Muscle of arm (tissue), 1 donor: ENCODE measurements at regions not wholly inside any gene's neighbourhood (a gene's known extent, or its start where the extent isn't known, plus 50 kb on each side); places are given as distances from the start of the nearest gene placed in this dataset.

Source experiments
- DNase-seq: peaks from one replicate; pipeline ENCODE4 v3.0.0-alpha.2; 2013

GRCh38 chr6:1482381-1483166, 93.2 kb downstream of the FOXF2 start:
- DNase-seq, result no peak

GRCh38 chr6:1485678-1486077, 96.3 kb downstream of the FOXF2 start:
- no peak for DNase-seq

DNA sequence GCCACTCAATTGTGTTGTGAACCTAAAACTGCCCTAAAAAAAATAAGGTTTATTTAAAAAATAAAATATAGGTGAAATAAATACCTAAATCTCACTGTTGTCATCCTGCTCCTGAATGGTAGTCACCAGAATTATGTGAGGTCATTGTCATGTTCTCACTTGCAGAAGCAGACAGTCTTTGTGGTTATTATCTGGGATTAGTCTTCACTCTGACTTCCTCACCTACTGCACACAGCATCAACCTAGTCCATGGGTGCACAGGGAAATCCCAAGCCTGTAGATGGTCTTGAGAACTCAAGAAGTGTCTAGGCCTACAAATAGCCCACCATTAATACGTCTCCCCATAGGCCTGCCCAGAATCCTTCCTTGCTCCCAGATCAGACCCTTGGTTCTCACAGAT, 97.0 kb downstream of the FOXF2 start:
- DNase-seq, result no peak

DNA sequence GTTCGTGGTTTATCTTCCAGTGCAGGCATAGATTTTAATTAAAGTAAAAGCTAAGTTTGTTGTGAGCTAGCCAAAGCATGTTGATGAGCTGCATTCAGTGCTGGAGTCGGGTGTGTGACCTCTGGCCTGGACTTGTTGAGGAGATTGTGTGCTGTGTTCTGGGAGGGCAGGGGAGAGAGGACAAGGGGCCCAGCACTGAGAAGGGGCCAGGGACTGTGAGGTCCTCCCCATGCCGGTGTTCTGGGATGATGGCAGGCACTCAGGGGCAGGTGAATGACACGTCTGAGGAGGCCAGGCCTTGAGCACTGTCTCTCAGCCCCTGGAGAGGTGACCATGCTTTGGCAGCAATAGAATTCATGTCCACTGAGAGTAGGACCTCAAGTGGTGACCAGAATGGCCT, 97.9 kb downstream of the FOXF2 start:
- no peak for DNase-seq

DNA sequence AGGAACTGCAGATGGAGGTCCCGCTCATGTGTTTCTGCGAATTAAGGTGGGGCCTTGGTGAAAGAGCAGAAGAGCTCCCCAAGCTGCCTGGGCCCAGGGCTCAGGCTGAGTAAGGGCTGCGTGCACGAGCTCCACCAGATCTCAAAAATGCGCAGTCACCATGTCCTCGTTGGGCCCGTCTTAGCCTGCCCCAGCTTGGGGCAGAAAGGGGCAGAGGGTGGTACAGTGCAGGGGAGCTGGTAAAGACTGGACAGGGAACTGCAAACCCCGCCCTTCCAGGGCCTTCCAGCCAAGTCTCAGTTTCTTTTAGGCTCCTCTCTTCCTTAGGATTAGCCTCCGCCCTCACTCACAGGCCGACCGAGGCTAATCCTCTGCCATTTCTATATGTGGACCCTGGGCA, 101.6 kb downstream of the FOXF2 start:
- DNase-seq, result no peak

GRCh38 chr6:1491591-1492319, 102.4 kb downstream of the FOXF2 start:
- DNase-seq, result peak; percentile 46

DNA sequence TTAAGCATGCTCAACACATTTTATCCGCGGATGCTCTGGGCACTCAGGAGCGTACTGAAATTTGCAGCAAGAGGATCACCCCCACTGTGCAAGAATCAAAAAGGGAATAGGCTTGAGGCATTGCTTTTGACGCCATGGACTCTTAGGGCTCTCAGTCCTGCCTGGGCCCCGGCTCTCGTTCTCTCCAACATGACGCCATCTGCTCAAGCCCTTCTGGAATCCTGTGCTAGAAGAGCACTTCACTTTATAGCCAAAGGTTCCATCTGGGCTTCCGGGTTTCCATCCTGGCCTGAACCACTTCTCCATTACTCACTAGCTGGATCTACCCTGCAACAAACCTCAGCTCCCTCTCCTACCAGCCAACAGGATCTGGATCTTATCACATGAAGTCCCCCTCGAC, 105.3 kb downstream of the FOXF2 start:
- DNase-seq, result no peak

- no peak for DNase-seq
Measured at GRCh38 chr6:1495344-1495743, 106.0 kb downstream of the FOXF2 start.

GRCh38 chr6:1496092-1496491, 106.7 kb downstream of the FOXF2 start:
- no peak for DNase-seq

GRCh38 chr6:1496836-1497760, 107.7 kb downstream of the FOXF2 start:
- no peak for DNase-seq

DNA sequence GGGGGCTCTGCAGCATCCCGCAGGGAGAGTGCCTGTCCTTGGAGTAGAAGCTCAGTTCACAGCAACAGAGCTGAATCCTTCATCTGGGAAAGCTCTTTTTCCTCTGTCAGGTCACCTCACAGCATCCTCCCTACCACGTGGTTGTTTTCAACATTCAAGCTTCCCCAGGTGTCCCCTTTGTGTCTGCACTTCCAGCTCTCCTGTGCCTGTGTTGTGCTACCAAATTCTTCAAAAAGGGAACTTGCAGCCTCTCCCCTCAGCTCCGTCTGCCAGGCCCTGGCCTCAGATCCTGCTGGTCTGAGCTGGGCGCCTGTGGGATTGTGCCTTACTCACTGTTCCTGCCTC, 108.4 kb downstream of the FOXF2 start:
- no peak for DNase-seq

DNA sequence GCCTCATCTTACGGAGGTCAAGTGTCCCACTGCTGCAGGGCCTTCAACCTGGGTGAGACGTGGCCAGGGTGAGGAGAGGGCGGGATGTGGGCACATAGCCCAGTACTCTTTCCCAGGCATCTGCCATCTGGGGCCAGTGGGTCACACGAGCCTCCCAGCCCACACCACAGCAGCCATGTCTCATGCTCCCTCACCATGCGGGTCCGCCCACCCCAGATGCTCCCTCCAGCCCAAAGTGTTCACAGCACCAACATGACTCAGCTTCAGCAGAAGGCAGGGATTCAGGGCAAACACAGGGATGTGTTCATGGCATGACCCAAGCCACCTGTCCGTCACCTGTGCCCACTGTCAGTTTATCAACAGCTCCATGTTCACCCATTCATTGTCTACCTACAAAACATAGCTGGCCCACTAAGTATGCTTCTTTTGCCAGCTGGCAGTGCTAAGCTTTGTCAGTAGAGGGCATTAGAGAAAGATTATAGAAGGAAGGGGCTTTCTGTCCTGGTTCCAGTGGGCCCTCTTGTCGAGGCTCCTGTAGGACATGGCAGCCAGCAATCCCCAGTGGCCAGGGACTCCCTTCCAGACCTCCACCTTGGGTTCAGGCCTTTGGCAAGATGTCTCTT, 109.2 kb downstream of the FOXF2 start:
- DNase-seq, result no peak

DNA sequence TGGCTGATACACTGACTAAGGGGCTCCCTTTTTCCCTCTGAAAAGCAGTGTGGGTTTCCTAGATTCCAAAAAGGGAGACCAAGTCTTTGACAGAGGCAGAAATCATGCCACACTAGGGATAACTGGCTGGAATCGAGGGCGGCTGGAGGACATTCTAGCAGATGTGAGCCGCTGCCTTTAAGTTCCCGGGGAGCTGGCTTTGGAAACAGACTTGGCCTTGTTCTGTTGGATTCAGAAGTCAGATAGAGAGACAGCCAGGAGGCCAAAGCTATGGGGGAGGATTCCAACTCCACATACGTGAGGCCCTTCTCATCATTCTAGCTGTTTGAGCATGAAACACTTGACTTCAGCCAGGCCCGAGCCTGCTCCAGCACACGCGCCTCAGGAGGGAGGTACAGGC, 109.9 kb upstream of the FOXC1 start:
- DNase-seq, result peak; percentile 71

- no peak for DNase-seq
Measured at GRCh38 chr6:1500913-1501312, 108.8 kb upstream of the FOXC1 start.

DNA sequence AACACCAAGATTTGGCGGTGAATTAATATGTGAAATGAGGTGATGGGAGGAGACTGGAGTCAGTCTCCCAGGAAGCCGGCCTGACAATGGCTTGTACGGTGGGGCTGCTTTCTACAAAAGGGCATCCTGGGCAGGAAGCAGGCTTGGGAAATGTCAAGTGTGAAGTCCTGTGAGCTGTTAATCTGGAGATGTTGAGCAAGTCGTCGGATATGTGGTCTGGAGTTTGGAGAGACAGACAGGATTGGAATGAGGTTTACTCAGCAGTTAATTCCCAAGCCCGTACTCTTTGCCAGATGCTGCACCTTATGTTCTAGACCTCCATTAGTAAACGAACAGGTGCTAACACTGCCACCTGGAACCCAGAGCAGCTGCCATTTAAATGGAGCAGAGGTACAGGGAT, 107.7 kb upstream of the FOXC1 start:
- no peak for DNase-seq

- no peak for DNase-seq
Measured at GRCh38 chr6:1503811-1504210, 105.9 kb upstream of the FOXC1 start.

DNA sequence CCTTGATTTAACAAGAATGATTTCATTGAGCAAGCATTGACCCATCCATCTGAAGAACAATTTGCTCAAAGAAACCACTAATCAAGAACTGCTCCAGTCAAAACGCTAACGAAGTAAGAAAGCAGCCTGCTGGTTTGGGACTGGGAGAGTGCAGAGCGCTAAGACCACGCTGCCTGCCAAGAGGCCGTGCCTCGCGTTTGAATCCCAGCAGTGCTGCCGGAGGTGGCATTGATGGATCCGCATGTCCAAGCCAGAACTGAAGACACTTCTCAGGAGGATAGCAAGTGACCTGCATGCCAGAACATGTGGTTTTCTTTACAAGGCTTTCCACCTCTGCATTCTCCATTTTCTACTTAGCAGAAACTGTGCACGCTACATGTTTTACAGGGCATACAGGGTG, 105.2 kb upstream of the FOXC1 start:
- no peak for DNase-seq

- DNase-seq, result no peak
Measured at GRCh38 chr6:1507251-1507650, 102.5 kb upstream of the FOXC1 start.

DNA sequence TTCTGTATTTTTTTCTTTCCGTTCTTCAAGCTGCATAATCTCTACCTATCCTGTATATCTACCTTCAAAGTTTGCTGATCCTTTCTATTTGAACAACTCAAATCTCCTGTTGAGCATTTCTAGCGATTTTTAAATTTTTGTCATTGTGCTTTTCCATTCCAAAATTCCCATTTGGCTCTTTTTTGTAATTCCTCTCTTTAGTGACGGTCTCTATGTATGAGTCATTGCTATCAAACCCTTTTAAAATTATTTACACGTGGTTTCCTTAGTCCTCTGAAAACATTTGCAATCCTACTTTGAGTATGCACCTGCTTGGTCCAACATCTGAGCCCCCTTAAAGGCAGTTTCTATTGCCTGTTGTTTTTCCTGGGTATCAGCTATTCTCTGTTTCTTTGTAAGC, 100.5 kb upstream of the FOXC1 start:
- no peak for DNase-seq

GRCh38 chr6:1510239-1510638, 99.5 kb upstream of the FOXC1 start:
- DNase-seq, result no peak

- no peak for DNase-seq
Measured at GRCh38 chr6:1513215-1513780, 96.4 kb upstream of the FOXC1 start.

- DNase-seq, result no peak
Measured at GRCh38 chr6:1514078-1514477, 95.6 kb upstream of the FOXC1 start.
